ENCODE measurements at regions not wholly inside any gene's neighbourhood (a gene's known extent, or its start where the extent isn't known, plus 50 kb on each side); places are given as distances from the start of the nearest gene placed in this dataset.

GRCh38 chr11:105401269-105401809, 208.5 kb upstream of the GRIA4 start:
- TF ChIP-seq CTCF (IDR thresholded peaks at IDR 0.05; ENCODE audit: extremely low read depth, insufficient read depth, missing control alignments), result no peak
- no peak for DNase-seq (ENCODE audit: low spot score)
- in situ Hi-C loops (cut with MboI; ENCODE audit: low pct_unique_long_range_greater_than_20kb, low sequenced_read_pairs, unreplicated experiment), result no loop called here

- DNase-seq (ENCODE audit: low spot score), result no peak
- no peak for TF ChIP-seq CTCF (IDR thresholded peaks at IDR 0.05; ENCODE audit: extremely low read depth, insufficient read depth, missing control alignments)
- in situ Hi-C loops (cut with MboI; ENCODE audit: low pct_unique_long_range_greater_than_20kb, low sequenced_read_pairs, unreplicated experiment), result no loop called here
Observed at GRCh38 chr11:105399511-105399910, 210.4 kb upstream of the GRIA4 start.

GRCh38 chr11:105398636-105399035, 211.2 kb upstream of the GRIA4 start:
- no peak for TF ChIP-seq CTCF (IDR thresholded peaks at IDR 0.05; ENCODE audit: extremely low read depth, insufficient read depth, missing control alignments)
- in situ Hi-C loops (cut with MboI; ENCODE audit: low pct_unique_long_range_greater_than_20kb, low sequenced_read_pairs, unreplicated experiment), result no loop called here
- no peak for DNase-seq (ENCODE audit: low spot score)

GRCh38 chr11:105393326-105393725, 216.5 kb upstream of the GRIA4 start:
- in situ Hi-C loops (cut with MboI; ENCODE audit: low pct_unique_long_range_greater_than_20kb, low sequenced_read_pairs, unreplicated experiment), result no loop called here
- TF ChIP-seq CTCF (IDR thresholded peaks at IDR 0.05; ENCODE audit: extremely low read depth, insufficient read depth, missing control alignments), result no peak
- no peak for DNase-seq (ENCODE audit: low spot score)

GRCh38 chr11:105392556-105392955, 217.3 kb upstream of the GRIA4 start:
- in situ Hi-C loops (cut with MboI; ENCODE audit: low pct_unique_long_range_greater_than_20kb, low sequenced_read_pairs, unreplicated experiment), result no loop called here
- TF ChIP-seq CTCF (IDR thresholded peaks at IDR 0.05; ENCODE audit: extremely low read depth, insufficient read depth, missing control alignments), result no peak
- no peak for DNase-seq (ENCODE audit: low spot score)

GRCh38 chr11:105389952-105390351, 219.9 kb upstream of the GRIA4 start:
- DNase-seq (ENCODE audit: low spot score), result no peak
- in situ Hi-C loops (cut with MboI; ENCODE audit: low pct_unique_long_range_greater_than_20kb, low sequenced_read_pairs, unreplicated experiment), result no loop called here
- no peak for TF ChIP-seq CTCF (IDR thresholded peaks at IDR 0.05; ENCODE audit: extremely low read depth, insufficient read depth, missing control alignments)

- no peak for TF ChIP-seq CTCF (IDR thresholded peaks at IDR 0.05; ENCODE audit: extremely low read depth, insufficient read depth, missing control alignments)
- no peak for DNase-seq (ENCODE audit: low spot score)
- in situ Hi-C loops (cut with MboI; ENCODE audit: low pct_unique_long_range_greater_than_20kb, low sequenced_read_pairs, unreplicated experiment), result no loop called here
Observed at GRCh38 chr11:105388006-105388405, 221.9 kb upstream of the GRIA4 start.

Measured in GM13977 (cell line).